Islet precursor cell (in vitro differentiated cells): ENCODE measurements at regions not wholly inside any gene's neighbourhood (a gene's known extent, or its start where the extent isn't known, plus 50 kb on each side); places are given as distances from the start of the nearest gene placed in this dataset.
"Not testable (repeated sequence)": the region's sequence is repeated elsewhere in the genome, so short reads cannot be mapped to it uniquely, and the experiment has no call there.

Source experiments
- DNase-seq: peaks from one replicate; pipeline ENCODE4 v3.0.0-alpha.2; 2018

GRCh38 chr7:83716923-83717322 lies 68.0 kb upstream of the SEMA3E start:
- DNase-seq = not testable (repeated sequence)

- DNase-seq = no peak
Measured at GRCh38 chr7:83708531-83708930, 59.6 kb upstream of the SEMA3E start.

- DNase-seq = no peak
Measured at GRCh38 chr7:83704564-83704963, 55.6 kb upstream of the SEMA3E start.

- no peak for DNase-seq
Measured at GRCh38 chr7:83702446-83702845, 53.5 kb upstream of the SEMA3E start.

- no peak for DNase-seq
Measured at GRCh38 chr7:83701736-83702135, 52.8 kb upstream of the SEMA3E start.
